ENCODE measurements at regions not wholly inside any gene's neighbourhood (a gene's known extent, or its start where the extent isn't known, plus 50 kb on each side); places are given as distances from the start of the nearest gene placed in this dataset.

- TF ChIP-seq CTCF (IDR thresholded peaks at IDR 0.05; ENCODE audit: insufficient read depth, low read depth, low read length, missing control alignments), result no peak
- DNase-seq (ENCODE audit: low read depth), result no peak
- H3K4me3 ChIP-seq (ENCODE audit: low read depth, low read length), result no peak overlapping the region
Measured at GRCh38 chr21:31457675-31458074, 113.6 kb upstream of the TIAM1 start.

DNA sequence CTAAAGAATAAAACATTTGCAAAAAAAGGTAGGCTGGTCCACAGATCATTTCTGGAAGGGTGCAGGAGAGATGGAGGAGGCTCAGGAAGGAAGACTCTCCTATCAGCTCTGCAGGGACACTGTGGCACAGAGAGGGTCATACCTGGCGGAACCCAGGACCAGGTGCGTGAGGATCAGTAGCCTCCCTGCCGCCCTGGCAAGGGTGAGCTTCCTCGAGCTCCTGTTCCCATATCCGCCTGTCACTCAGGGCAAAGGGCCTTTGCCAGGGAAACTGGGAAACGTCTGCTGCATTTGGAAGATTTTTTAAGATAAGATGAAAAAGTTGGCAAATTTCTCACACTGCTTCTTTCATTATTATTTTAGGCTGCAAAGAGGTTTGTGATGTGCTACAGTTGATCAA, 112.1 kb upstream of the TIAM1 start:
- no peak for TF ChIP-seq CTCF (IDR thresholded peaks at IDR 0.05; ENCODE audit: insufficient read depth, low read depth, low read length, missing control alignments)
- H3K4me3 ChIP-seq (ENCODE audit: low read depth, low read length), result no peak overlapping the region
- DNase-seq (ENCODE audit: low read depth), result no peak

DNA sequence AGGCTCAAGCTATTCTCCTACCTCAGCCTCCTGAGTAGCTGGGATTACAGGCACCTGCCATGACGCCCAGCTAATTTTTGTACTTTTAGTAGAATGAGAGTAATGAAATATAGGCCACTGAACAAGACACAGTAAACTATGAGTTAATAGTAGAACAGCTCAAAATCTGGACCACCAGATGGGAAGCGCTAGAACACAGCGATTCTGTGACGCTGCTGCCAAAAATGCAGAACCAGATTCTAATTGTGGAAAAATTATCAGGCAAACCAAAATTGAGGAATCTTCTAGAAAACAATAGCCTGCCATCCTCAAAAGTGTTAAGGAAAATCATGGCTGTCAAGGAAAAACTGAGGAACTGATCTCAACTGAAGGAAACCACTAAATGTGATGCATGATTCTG, 111.4 kb upstream of the TIAM1 start:
- H3K4me3 ChIP-seq (ENCODE audit: low read depth, low read length), result no peak overlapping the region
- no peak for TF ChIP-seq CTCF (IDR thresholded peaks at IDR 0.05; ENCODE audit: insufficient read depth, low read depth, low read length, missing control alignments)
- no peak for DNase-seq (ENCODE audit: low read depth)

- no peak for DNase-seq (ENCODE audit: low read depth)
- H3K4me3 ChIP-seq (ENCODE audit: low read depth, low read length), result no peak overlapping the region
- no peak for TF ChIP-seq CTCF (IDR thresholded peaks at IDR 0.05; ENCODE audit: insufficient read depth, low read depth, low read length, missing control alignments)
Measured at GRCh38 chr21:31450980-31451379, 106.9 kb upstream of the TIAM1 start.

DNA sequence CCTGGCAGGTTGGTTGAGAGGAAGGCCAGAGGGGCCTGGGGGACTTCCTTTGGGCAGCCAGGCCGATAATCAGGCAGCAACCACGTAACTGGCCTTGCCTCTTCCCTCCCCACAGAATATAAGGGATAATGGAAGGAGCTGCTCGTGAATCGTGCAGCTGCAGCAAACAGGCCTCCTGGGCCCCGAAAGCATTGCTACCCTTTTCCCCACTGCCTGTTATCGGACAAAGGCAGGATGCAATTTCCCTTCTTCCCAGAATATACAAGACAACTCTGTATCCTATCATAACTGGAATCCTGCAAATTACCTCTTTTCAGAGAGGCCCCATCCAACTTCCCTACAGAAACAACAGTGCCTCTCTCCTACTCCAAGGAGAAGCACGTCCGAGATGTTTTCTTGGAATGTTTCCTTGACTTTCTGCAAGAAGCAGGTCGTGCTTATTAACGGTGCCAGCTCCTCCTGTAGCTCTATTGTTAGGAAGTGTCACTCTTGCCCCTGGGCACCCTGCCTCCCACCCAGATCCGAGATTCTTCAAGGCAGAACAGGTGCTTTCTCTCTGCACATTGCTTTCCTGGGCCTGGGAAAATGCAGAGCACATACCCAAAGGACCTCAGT, 106.0 kb upstream of the TIAM1 start:
- no peak overlapping the region for H3K4me3 ChIP-seq (ENCODE audit: low read depth, low read length)
- DNase-seq (ENCODE audit: low read depth), result no peak
- no peak for TF ChIP-seq CTCF (IDR thresholded peaks at IDR 0.05; ENCODE audit: insufficient read depth, low read depth, low read length, missing control alignments)

DNA sequence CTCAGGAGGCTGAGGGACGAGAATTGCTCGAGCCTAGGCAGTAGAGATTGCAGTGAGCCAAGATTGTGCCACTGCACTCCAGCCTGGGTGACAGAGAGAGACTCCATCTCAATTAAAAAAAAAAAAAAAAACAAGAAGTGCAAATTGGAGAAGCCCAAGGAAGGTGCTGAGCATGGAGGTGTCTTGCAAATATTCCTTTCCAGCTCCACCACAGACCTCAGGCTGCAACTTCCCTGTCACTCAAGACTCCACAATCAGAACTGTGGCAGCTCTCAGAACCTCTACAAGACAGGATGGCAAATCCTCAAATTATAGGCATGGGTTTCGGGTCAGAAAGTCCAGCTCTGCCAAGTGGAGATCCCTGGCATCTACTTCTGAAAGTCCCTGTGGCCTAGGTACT, 104.4 kb upstream of the TIAM1 start:
- no peak for DNase-seq (ENCODE audit: low read depth)
- H3K4me3 ChIP-seq (ENCODE audit: low read depth, low read length), result no peak overlapping the region
- TF ChIP-seq CTCF (IDR thresholded peaks at IDR 0.05; ENCODE audit: insufficient read depth, low read depth, low read length, missing control alignments), result no peak

GRCh38 chr21:31447505-31447904, 103.4 kb upstream of the TIAM1 start:
- DNase-seq (ENCODE audit: low read depth), result no peak
- H3K4me3 ChIP-seq (ENCODE audit: low read depth, low read length), result no peak overlapping the region
- TF ChIP-seq CTCF (IDR thresholded peaks at IDR 0.05; ENCODE audit: insufficient read depth, low read depth, low read length, missing control alignments), result no peak

Data from GM12865 (cell line).